ENCODE measurements at regions not wholly inside any gene's neighbourhood (a gene's known extent, or its start where the extent isn't known, plus 50 kb on each side); places are given as distances from the start of the nearest gene placed in this dataset.

DNA sequence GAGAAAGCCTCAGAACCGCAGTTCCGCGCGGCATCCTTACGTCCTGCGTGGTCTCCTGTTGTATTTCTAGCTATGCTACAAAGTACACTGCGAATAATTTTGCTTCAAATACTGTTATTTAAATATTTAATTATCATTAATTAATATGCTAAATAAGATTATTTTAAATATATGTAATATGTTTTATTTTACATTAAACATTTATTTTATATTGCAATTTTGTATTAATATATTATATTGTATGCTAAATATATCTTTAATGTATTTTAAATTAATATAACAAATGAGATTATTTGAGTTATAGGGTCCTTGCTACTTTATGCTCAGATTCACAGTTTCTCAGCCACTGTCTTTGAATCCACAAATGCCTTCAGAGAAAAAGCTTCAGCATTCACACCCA is 436.7 kb downstream of the BRD1 start:
- TF ChIP-seq, protein P1, sequence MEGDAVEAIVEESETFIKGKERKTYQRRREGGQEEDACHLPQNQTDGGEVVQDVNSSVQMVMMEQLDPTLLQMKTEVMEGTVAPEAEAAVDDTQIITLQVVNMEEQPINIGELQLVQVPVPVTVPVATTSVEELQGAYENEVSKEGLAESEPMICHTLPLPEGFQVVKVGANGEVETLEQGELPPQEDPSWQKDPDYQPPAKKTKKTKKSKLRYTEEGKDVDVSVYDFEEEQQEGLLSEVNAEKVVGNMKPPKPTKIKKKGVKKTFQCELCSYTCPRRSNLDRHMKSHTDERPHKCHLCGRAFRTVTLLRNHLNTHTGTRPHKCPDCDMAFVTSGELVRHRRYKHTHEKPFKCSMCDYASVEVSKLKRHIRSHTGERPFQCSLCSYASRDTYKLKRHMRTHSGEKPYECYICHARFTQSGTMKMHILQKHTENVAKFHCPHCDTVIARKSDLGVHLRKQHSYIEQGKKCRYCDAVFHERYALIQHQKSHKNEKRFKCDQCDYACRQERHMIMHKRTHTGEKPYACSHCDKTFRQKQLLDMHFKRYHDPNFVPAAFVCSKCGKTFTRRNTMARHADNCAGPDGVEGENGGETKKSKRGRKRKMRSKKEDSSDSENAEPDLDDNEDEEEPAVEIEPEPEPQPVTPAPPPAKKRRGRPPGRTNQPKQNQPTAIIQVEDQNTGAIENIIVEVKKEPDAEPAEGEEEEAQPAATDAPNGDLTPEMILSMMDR (conservative IDR thresholded peaks at IDR 0.05; ENCODE audit: low read depth, low read length), result no peak
- TF ChIP-seq EZH2 (IDR thresholded peaks at IDR 0.05; ENCODE audit: low read length, unreplicated experiment), result no peak

Measured in PC-3 (cell line).